ENCODE measurements at regions not wholly inside any gene's neighbourhood (a gene's known extent, or its start where the extent isn't known, plus 50 kb on each side); places are given as distances from the start of the nearest gene placed in this dataset.
"Not testable (repeated sequence)": the region's sequence is repeated elsewhere in the genome, so short reads cannot be mapped to it uniquely, and the experiment has no call there.

DNA sequence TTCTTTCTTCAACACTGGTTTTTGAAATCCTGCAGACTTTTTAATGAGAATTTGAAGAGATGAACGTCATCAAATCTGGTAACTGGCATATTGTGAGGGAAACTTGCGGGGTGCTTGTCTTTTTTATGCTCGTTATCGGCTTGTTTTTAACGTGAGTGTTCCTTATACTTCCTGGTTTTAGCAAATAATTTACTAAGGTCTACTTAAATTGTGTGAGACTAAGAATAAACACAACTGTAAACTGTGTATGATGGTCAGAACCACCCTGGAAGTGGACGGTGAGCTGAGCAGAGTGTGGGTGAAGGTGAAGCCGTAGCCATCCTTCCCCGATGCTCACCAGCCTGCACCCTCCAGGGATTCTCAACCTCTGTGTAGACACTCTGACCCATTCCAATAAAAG is 82.3 kb upstream of the CDC42EP3 start:
- no TSS peak for BruUV-seq (replicated peaks)
- ChIA-PET POLR2A (ENCODE audit: unreplicated experiment) (no interaction called here), CTCF (no interaction called here)
- intact Hi-C loops (cut with micrococcal nuclease; ENCODE audit: unreplicated experiment), result no loop called here
- Histone ChIP-seq H3K4me3 (no peak overlapping the region), H3K4me2 (no peak overlapping the region), H3K9me3 (ENCODE audit: insufficient read depth, low read depth) (no peaks in the 10 kb centered on the region; the same call in 1 of the 2 replicates), H3K27me3 (ENCODE audit: insufficient read depth, low read depth) (no peaks in the 10 kb centered on the region), H4K20me1 (ENCODE audit: insufficient read depth) (no peaks in the 10 kb centered on the region), H3K36me3 (ENCODE audit: low read depth) (no peaks in the 10 kb centered on the region), H3F3A (ENCODE audit: insufficient read depth, low read depth) (no peaks in the 10 kb centered on the region), H3K27ac (no peak overlapping the region), H3K4me1 (replicated peaks; ENCODE audit: insufficient read depth) (no peaks in the 10 kb centered on the region), H3K79me2 (ENCODE audit: low read depth) (no peaks in the 10 kb centered on the region), H3K9me2 (ENCODE audit: insufficient read depth) (no peaks in the 10 kb centered on the region), H2AFZ (no peak overlapping the region)
- TF ChIP-seq EZH2 (IDR thresholded peaks at IDR 0.05; ENCODE audit: low read depth), result no peak
- TF ChIP-seq, protein P1, sequence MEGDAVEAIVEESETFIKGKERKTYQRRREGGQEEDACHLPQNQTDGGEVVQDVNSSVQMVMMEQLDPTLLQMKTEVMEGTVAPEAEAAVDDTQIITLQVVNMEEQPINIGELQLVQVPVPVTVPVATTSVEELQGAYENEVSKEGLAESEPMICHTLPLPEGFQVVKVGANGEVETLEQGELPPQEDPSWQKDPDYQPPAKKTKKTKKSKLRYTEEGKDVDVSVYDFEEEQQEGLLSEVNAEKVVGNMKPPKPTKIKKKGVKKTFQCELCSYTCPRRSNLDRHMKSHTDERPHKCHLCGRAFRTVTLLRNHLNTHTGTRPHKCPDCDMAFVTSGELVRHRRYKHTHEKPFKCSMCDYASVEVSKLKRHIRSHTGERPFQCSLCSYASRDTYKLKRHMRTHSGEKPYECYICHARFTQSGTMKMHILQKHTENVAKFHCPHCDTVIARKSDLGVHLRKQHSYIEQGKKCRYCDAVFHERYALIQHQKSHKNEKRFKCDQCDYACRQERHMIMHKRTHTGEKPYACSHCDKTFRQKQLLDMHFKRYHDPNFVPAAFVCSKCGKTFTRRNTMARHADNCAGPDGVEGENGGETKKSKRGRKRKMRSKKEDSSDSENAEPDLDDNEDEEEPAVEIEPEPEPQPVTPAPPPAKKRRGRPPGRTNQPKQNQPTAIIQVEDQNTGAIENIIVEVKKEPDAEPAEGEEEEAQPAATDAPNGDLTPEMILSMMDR (conservative IDR thresholded peaks at IDR 0.05), result no peak
- DNase-seq, result no peak

DNA sequence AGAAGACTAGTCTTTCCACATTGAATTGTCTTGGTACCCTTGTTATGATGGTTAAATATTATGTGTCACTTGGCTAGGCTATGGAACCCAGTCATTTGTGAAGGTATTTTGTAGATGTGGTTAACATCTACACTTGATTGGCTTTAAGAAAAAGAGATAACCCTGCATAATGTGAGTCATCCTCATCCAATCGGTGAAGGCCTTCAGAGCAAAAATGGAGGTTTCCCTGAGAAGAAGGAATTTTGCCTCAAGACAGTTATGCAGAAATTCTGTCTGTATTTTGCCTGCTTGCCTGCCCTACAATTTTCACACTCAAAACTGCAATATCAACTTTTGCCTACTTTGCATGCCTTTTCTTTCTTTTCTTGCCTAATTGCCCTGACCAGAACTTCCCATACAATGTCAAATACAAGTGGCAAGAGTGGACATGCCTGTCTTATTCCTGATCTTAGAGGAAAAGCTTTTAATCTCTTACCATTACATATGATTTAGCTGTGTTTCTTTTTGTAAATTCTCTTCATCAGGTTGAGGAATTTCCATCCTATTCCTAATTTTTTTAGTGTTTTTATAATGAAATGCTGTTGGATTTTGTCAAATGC is 84.6 kb upstream of the CDC42EP3 start:
- H3K36me3 ChIP-seq (ENCODE audit: low read depth); H3K27ac ChIP-seq; H3K9me2 ChIP-seq (ENCODE audit: insufficient read depth); H3F3A ChIP-seq (ENCODE audit: insufficient read depth, low read depth); BruUV-seq (replicated peaks); H3K79me2 ChIP-seq (ENCODE audit: low read depth); H3K27me3 ChIP-seq (ENCODE audit: insufficient read depth, low read depth); H4K20me1 ChIP-seq (ENCODE audit: insufficient read depth); POLR2A ChIA-PET (ENCODE audit: unreplicated experiment); intact Hi-C loops (cut with micrococcal nuclease; ENCODE audit: unreplicated experiment); DNase-seq; CTCF ChIA-PET; H3K9me3 ChIP-seq (ENCODE audit: insufficient read depth, low read depth); H3K4me3 ChIP-seq; H3K4me1 ChIP-seq (replicated peaks; ENCODE audit: insufficient read depth); H2AFZ ChIP-seq; H3K4me2 ChIP-seq: not testable (repeated sequence)

DNA sequence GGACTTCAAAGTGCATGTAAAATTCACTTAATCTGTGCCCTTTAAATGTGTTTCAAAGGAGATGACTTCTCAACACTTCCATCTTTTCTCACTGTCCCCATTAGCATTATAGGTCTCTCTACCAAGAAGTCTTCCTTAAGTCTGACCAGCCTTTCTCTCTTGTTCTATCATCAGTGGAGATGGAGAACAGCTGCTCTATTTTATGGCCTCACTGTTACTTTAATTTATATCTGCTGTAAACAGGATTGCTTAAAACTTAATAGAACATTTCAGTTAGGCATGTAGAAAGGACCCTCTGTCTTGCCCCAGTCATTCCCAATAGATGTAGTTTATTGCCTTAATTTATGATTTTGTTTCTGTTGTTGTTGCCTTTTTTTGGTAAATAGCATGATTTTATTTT is 86.0 kb upstream of the CDC42EP3 start:
- H3K27me3 ChIP-seq (ENCODE audit: insufficient read depth, low read depth); H4K20me1 ChIP-seq (ENCODE audit: insufficient read depth); H3K36me3 ChIP-seq (ENCODE audit: low read depth); H3K4me2 ChIP-seq; H3K4me3 ChIP-seq; H3K27ac ChIP-seq; CTCF ChIA-PET; H3K4me1 ChIP-seq (replicated peaks; ENCODE audit: insufficient read depth); intact Hi-C loops (cut with micrococcal nuclease; ENCODE audit: unreplicated experiment); H3F3A ChIP-seq (ENCODE audit: insufficient read depth, low read depth); H3K79me2 ChIP-seq (ENCODE audit: low read depth); POLR2A ChIA-PET (ENCODE audit: unreplicated experiment); DNase-seq; BruUV-seq (replicated peaks); H2AFZ ChIP-seq; H3K9me3 ChIP-seq (ENCODE audit: insufficient read depth, low read depth); H3K9me2 ChIP-seq (ENCODE audit: insufficient read depth): not testable (repeated sequence)

DNA sequence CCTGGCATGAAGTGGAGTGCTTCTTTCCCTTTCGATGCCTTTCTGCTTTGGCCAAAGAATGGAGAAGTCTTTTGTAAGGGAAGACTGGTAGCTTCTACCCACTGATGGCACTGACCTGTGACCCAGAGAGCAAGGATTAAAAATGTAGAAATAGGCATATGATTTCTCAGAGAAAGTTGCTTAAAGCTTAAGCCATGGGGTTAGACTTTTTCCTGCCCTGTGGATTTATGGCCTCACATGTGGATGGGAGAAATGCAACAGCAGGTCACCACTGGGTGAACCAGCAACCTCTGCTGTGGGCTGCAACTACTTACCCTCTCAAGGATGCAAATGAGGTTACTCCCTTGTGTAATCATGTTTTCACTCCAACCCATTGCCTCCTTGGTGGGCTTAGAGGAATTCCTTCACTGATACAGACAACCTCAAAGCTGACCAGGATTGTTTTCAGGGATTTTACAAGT is 86.7 kb upstream of the CDC42EP3 start:
- H2AFZ ChIP-seq; H3K4me2 ChIP-seq; H3K4me3 ChIP-seq; BruUV-seq (replicated peaks); H3K36me3 ChIP-seq (ENCODE audit: low read depth); H4K20me1 ChIP-seq (ENCODE audit: insufficient read depth); POLR2A ChIA-PET (ENCODE audit: unreplicated experiment); CTCF ChIA-PET; H3K27me3 ChIP-seq (ENCODE audit: insufficient read depth, low read depth); H3K4me1 ChIP-seq (replicated peaks; ENCODE audit: insufficient read depth); H3K27ac ChIP-seq; H3F3A ChIP-seq (ENCODE audit: insufficient read depth, low read depth); intact Hi-C loops (cut with micrococcal nuclease; ENCODE audit: unreplicated experiment); H3K9me2 ChIP-seq (ENCODE audit: insufficient read depth); H3K9me3 ChIP-seq (ENCODE audit: insufficient read depth, low read depth); DNase-seq; H3K79me2 ChIP-seq (ENCODE audit: low read depth): not testable (repeated sequence)

GRCh38 chr2:37759989-37760388 is 88.5 kb upstream of the CDC42EP3 start:
- H3K27me3 ChIP-seq (ENCODE audit: insufficient read depth, low read depth); CTCF ChIA-PET; H3K9me2 ChIP-seq (ENCODE audit: insufficient read depth): not testable (repeated sequence)

More at GRCh38 chr2:37759989-37760388, 88.5 kb upstream of the CDC42EP3 start:
- H3K4me3 ChIP-seq; H3K79me2 ChIP-seq (ENCODE audit: low read depth); H3K4me1 ChIP-seq (replicated peaks; ENCODE audit: insufficient read depth); H4K20me1 ChIP-seq (ENCODE audit: insufficient read depth); H3K27ac ChIP-seq; H3K36me3 ChIP-seq (ENCODE audit: low read depth); DNase-seq; intact Hi-C loops (cut with micrococcal nuclease; ENCODE audit: unreplicated experiment); BruUV-seq (replicated peaks); H2AFZ ChIP-seq; H3F3A ChIP-seq (ENCODE audit: insufficient read depth, low read depth); H3K9me3 ChIP-seq (ENCODE audit: insufficient read depth, low read depth); H3K4me2 ChIP-seq: not testable (repeated sequence)
- POLR2A ChIA-PET (ENCODE audit: unreplicated experiment), result interaction anchor here (0.6 kb wide), 2 partner anchors 47 to 58 kb away, joined by 5 to 6 read pairs; no protein-coding TSS in a partner anchor
